C4-2B (cell line): ENCODE measurements at regions not wholly inside any gene's neighbourhood (a gene's known extent, or its start where the extent isn't known, plus 50 kb on each side); places are given as distances from the start of the nearest gene placed in this dataset.

Source experiments
- ZFX ChIP-seq: fragments of 450-650 bp; IDR thresholded peaks from 2 replicates; pipeline ENCODE4 v1.6.1; 2017
- TF ChIP-seq, protein P1 (sequence below): fragments of 450-650 bp; conservative IDR thresholded peaks from 2 replicates; pipeline ENCODE4 v1.5.1; 2017; ENCODE audit warnings: mild to moderate bottlenecking

DNA sequence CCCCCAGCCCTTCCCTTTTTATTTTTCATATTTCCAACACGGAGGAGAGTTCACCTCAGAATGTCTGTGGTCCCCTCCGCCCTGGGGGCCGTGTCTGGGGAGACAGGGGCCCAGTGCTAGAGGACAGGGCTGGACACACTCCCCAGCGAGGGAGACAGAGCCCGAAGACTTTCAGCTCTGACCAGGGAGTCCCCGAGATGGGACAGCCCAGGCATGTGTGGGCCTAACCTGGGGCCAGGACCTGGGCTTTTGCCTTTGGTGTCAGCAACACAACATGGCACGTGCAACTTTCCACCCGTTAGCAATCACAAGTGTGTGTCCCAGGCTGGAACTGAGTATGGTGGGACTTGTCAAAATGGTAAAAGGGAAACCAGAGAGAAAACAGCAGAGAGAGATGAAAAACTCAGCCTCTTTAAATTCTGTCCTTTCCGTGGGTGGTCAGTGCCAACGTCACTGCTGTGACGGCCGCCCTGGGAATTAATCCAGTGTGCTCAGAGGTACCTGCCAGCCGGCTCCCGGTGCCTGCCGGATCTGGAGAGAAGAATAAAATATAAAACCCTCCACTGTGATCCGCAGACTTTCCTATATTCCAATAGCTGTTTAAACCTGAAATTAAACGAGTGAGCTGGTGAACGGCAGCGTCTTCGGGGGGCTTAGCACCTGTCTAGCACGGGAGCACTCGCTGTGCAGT lies 245.8 kb downstream of the EIPR1 start:
- TF ChIP-seq, protein P1, sequence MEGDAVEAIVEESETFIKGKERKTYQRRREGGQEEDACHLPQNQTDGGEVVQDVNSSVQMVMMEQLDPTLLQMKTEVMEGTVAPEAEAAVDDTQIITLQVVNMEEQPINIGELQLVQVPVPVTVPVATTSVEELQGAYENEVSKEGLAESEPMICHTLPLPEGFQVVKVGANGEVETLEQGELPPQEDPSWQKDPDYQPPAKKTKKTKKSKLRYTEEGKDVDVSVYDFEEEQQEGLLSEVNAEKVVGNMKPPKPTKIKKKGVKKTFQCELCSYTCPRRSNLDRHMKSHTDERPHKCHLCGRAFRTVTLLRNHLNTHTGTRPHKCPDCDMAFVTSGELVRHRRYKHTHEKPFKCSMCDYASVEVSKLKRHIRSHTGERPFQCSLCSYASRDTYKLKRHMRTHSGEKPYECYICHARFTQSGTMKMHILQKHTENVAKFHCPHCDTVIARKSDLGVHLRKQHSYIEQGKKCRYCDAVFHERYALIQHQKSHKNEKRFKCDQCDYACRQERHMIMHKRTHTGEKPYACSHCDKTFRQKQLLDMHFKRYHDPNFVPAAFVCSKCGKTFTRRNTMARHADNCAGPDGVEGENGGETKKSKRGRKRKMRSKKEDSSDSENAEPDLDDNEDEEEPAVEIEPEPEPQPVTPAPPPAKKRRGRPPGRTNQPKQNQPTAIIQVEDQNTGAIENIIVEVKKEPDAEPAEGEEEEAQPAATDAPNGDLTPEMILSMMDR = no peak
- TF ChIP-seq ZFX = no peak
